ENCODE measurements at regions not wholly inside any gene's neighbourhood (a gene's known extent, or its start where the extent isn't known, plus 50 kb on each side); places are given as distances from the start of the nearest gene placed in this dataset.

- POLR2A ChIA-PET (ENCODE audit: low non-redundant PET) = no interaction called here
- no peak for DNase-seq (ENCODE audit: low spot score)
- no peak overlapping the region for H3K4me3 ChIP-seq (ENCODE audit: low read depth, low read length, poor library complexity, severe bottlenecking)
- CTCF ChIA-PET = no interaction called here
- H3K36me3 ChIP-seq (ENCODE audit: insufficient read depth, low read length, poor library complexity, severe bottlenecking) = no peaks in the 10 kb centered on the region
- TF ChIP-seq CTCF (conservative IDR thresholded peaks at IDR 0.05; ENCODE audit: low read depth, low read length) = no peak
- TF ChIP-seq EZH2 (IDR thresholded peaks at IDR 0.05; ENCODE audit: borderline replicate concordance, low read depth, low read length, poor library complexity, severe bottlenecking) = no peak
- H3K27me3 ChIP-seq (replicated peaks; ENCODE audit: insufficient read depth, low read depth, low read length, poor library complexity) = no peaks in the 10 kb centered on the region
- no peak overlapping the region for H3K27ac ChIP-seq (ENCODE audit: low read depth, low read length, poor library complexity, severe bottlenecking)
- BruUV-seq (replicated peaks) = no TSS peak
- intact Hi-C loops (cut with micrococcal nuclease; ENCODE audit: unreplicated experiment) = no loop called here
- H3K4me1 ChIP-seq (ENCODE audit: insufficient read depth, low read length, poor library complexity, severe bottlenecking) = no peaks in the 10 kb centered on the region
- peaks cover 19% of the 10 kb centered on the region for H3K9me3 ChIP-seq (ENCODE audit: low read depth, low read length, poor library complexity, severe bottlenecking)
These were observed 657.6 kb upstream of the CXADR start for GRCh38 chr21:16855164-16855667.

GRCh38 chr21:16863362-16863905 is 649.4 kb upstream of the CXADR start:
- DNase-seq (ENCODE audit: low spot score) = no peak
- Histone ChIP-seq H3K4me1 (ENCODE audit: insufficient read depth, low read length, poor library complexity, severe bottlenecking) (no peaks in the 10 kb centered on the region), H3K9me3 (ENCODE audit: low read depth, low read length, poor library complexity, severe bottlenecking) (peaks cover 3% of the 10 kb centered on the region), H3K27ac (ENCODE audit: low read depth, low read length, poor library complexity, severe bottlenecking) (no peak overlapping the region), H3K4me3 (ENCODE audit: low read depth, low read length, poor library complexity, severe bottlenecking) (no peak overlapping the region), H3K27me3 (replicated peaks; ENCODE audit: insufficient read depth, low read depth, low read length, poor library complexity) (no peaks in the 10 kb centered on the region), H3K36me3 (ENCODE audit: insufficient read depth, low read length, poor library complexity, severe bottlenecking) (no peaks in the 10 kb centered on the region)
- intact Hi-C loops (cut with micrococcal nuclease; ENCODE audit: unreplicated experiment) = no loop called here
- BruUV-seq (replicated peaks) = no TSS peak
- POLR2A ChIA-PET (ENCODE audit: low non-redundant PET) = no interaction called here
- CTCF ChIA-PET = no interaction called here
- no peak for TF ChIP-seq EZH2 (IDR thresholded peaks at IDR 0.05; ENCODE audit: borderline replicate concordance, low read depth, low read length, poor library complexity, severe bottlenecking)
- no peak for TF ChIP-seq CTCF (conservative IDR thresholded peaks at IDR 0.05; ENCODE audit: low read depth, low read length)

- intact Hi-C loops (cut with micrococcal nuclease; ENCODE audit: unreplicated experiment) = no loop called here
- Histone ChIP-seq H3K27me3 (replicated peaks; ENCODE audit: insufficient read depth, low read depth, low read length, poor library complexity) (no peaks in the 10 kb centered on the region), H3K27ac (ENCODE audit: low read depth, low read length, poor library complexity, severe bottlenecking) (no peak overlapping the region), H3K4me3 (ENCODE audit: low read depth, low read length, poor library complexity, severe bottlenecking) (no peak overlapping the region), H3K4me1 (ENCODE audit: insufficient read depth, low read length, poor library complexity, severe bottlenecking) (no peaks in the 10 kb centered on the region), H3K9me3 (ENCODE audit: low read depth, low read length, poor library complexity, severe bottlenecking) (peaks cover 3% of the 10 kb centered on the region), H3K36me3 (ENCODE audit: insufficient read depth, low read length, poor library complexity, severe bottlenecking) (no peaks in the 10 kb centered on the region)
- no TSS peak for BruUV-seq (replicated peaks)
- POLR2A ChIA-PET (ENCODE audit: low non-redundant PET) = no interaction called here
- TF ChIP-seq EZH2 (IDR thresholded peaks at IDR 0.05; ENCODE audit: borderline replicate concordance, low read depth, low read length, poor library complexity, severe bottlenecking) = no peak
- TF ChIP-seq CTCF (conservative IDR thresholded peaks at IDR 0.05; ENCODE audit: low read depth, low read length) = no peak
- DNase-seq (ENCODE audit: low spot score) = no peak
- CTCF ChIA-PET = no interaction called here
These were observed 648.9 kb upstream of the CXADR start for GRCh38 chr21:16863908-16864307.

Data from A673 (cell line).